ENCODE measurements at regions not wholly inside any gene's neighbourhood (a gene's known extent, or its start where the extent isn't known, plus 50 kb on each side); places are given as distances from the start of the nearest gene placed in this dataset.

GRCh38 chr9:126556560-126557250 lies 57.0 kb upstream of the LMX1B start:
- no peaks in the 10 kb centered on the region for H3K36me3 Mint-ChIP-seq (ENCODE audit: low read depth)
- peaks cover 22% of the 10 kb centered on the region for H3K27me3 Mint-ChIP-seq (ENCODE audit: low read depth)
- no peaks in the 10 kb centered on the region for H3K4me1 Mint-ChIP-seq (ENCODE audit: low read depth)
- H3K4me3 Mint-ChIP-seq = no peak overlapping the region
- H3K9me3 Mint-ChIP-seq = no peaks in the 10 kb centered on the region
- H3K27ac Mint-ChIP-seq = no peak overlapping the region
- no peak for DNase-seq (ENCODE audit: low spot score)

GRCh38 chr9:126558051-126558665 lies 55.6 kb upstream of the LMX1B start:
- Mint-ChIP-seq H3K9me3 (no peaks in the 10 kb centered on the region), H3K4me3 (no peak overlapping the region), H3K27me3 (ENCODE audit: low read depth) (peaks cover 28% of the 10 kb centered on the region), H3K4me1 (ENCODE audit: low read depth) (no peaks in the 10 kb centered on the region), H3K27ac (no peak overlapping the region), H3K36me3 (ENCODE audit: low read depth) (no peaks in the 10 kb centered on the region)
- DNase-seq (ENCODE audit: low spot score) = peak; percentile 33

GRCh38 chr9:126559296-126559695 lies 54.4 kb upstream of the LMX1B start:
- no peaks in the 10 kb centered on the region for H3K4me1 Mint-ChIP-seq (ENCODE audit: low read depth)
- H3K27me3 Mint-ChIP-seq (ENCODE audit: low read depth) = peaks cover 28% of the 10 kb centered on the region

GRCh38 chr9:126561582-126561981 lies 52.1 kb upstream of the LMX1B start:
- Mint-ChIP-seq H3K9me3 (no peaks in the 10 kb centered on the region), H3K4me1 (ENCODE audit: low read depth) (no peaks in the 10 kb centered on the region), H3K27ac (no peak overlapping the region), H3K36me3 (ENCODE audit: low read depth) (no peaks in the 10 kb centered on the region), H3K27me3 (ENCODE audit: low read depth) (peaks cover 28% of the 10 kb centered on the region), H3K4me3 (no peak overlapping the region)
- DNase-seq (ENCODE audit: low spot score) = no peak

More at GRCh38 chr9:126559296-126559695, 54.4 kb upstream of the LMX1B start:
- Mint-ChIP-seq H3K36me3 (ENCODE audit: low read depth) (no peaks in the 10 kb centered on the region), H3K27ac (no peak overlapping the region), H3K4me3 (no peak overlapping the region), H3K9me3 (no peaks in the 10 kb centered on the region)
- DNase-seq (ENCODE audit: low spot score) = no peak

- peaks cover 25% of the 10 kb centered on the region for H3K27me3 Mint-ChIP-seq (ENCODE audit: low read depth)
These were observed 50.2 kb upstream of the LMX1B start for GRCh38 chr9:126563556-126563955.

More at GRCh38 chr9:126563556-126563955, 50.2 kb upstream of the LMX1B start:
- no peak overlapping the region for H3K27ac Mint-ChIP-seq
- H3K4me1 Mint-ChIP-seq (ENCODE audit: low read depth) = no peaks in the 10 kb centered on the region
- H3K4me3 Mint-ChIP-seq = no peak overlapping the region
- DNase-seq (ENCODE audit: low spot score) = no peak
- no peaks in the 10 kb centered on the region for H3K36me3 Mint-ChIP-seq (ENCODE audit: low read depth)
- no peaks in the 10 kb centered on the region for H3K9me3 Mint-ChIP-seq

All from T-helper 2 cell treated with Interferon-gamma antibody and Interleukin-4, amounts not matched to agents 5 μg/mL and 100 μg/mL, for 36 hours (primary cell).